DND-41 (cell line): ENCODE measurements at regions not wholly inside any gene's neighbourhood (a gene's known extent, or its start where the extent isn't known, plus 50 kb on each side); places are given as distances from the start of the nearest gene placed in this dataset.

Experiments used
- ATAC-seq: fragments of 200-7000 bp; cut with Tn5 transposase; 3 replicates; pipeline ENCODE4 v1.9.1; 2021; ENCODE audit warnings: low read depth; ENCODE audit not compliant: insufficient read depth
- DNase-seq: peaks from one replicate; pipeline ENCODE4 v3.0.0-alpha.2; 2020
- H2AFZ ChIP-seq: 2 replicates; pipeline ENCODE4 v1.6.0; 2012; ENCODE audit warnings: low read depth, low read length
- H3K27ac ChIP-seq: 2 replicates; pipeline ENCODE4 v1.5.1; 2012; ENCODE audit warnings: low read length, inconsistent platforms
- H3K27me3 ChIP-seq: fragments of 200-600 bp; sonication (generic); 2 replicates; pipeline ENCODE4 v1.6.0; 2012; ENCODE audit warnings: low read length, mild to moderate bottlenecking, inconsistent platforms; ENCODE audit not compliant: insufficient read depth, poor library complexity
- H3K36me3 ChIP-seq: 2 replicates; pipeline ENCODE4 v1.5.1; 2012; ENCODE audit warnings: low read length, inconsistent platforms; ENCODE audit not compliant: insufficient read depth
- H3K4me1 ChIP-seq: 2 replicates; pipeline ENCODE4 v1.5.1; 2012; ENCODE audit warnings: mild to moderate bottlenecking, low read length; ENCODE audit not compliant: insufficient read depth
- H3K4me2 ChIP-seq: 2 replicates; pipeline ENCODE4 v1.6.0; 2012; ENCODE audit warnings: mild to moderate bottlenecking, moderate library complexity, low read length, inconsistent platforms; ENCODE audit not compliant: insufficient read depth
- H3K4me3 ChIP-seq, 2 experiments: fragments of 200-600 bp in 1 of 2; shearing (Covaris generic) in 1 of 2; 2 replicates each; pipeline ENCODE4 v1.5.1; 2012 to 2016; ENCODE audit warnings: inconsistent platforms in 2 of 2, low read length in 2 of 2, mild to moderate bottlenecking in 2 of 2, low read depth in 1 of 2, moderate library complexity in 1 of 2
- H3K79me2 ChIP-seq: 2 replicates; pipeline ENCODE4 v1.6.0; 2012; ENCODE audit warnings: low read length, inconsistent platforms; ENCODE audit not compliant: insufficient read depth
- H3K9ac ChIP-seq: 2 replicates; pipeline ENCODE4 v1.6.0; 2012; ENCODE audit warnings: low read depth, mild to moderate bottlenecking, inconsistent platforms, low read length, moderate library complexity
- H3K9me3 ChIP-seq: 2 replicates; pipeline ENCODE4 v1.5.1; 2012; ENCODE audit warnings: low read length, moderate library complexity, mild to moderate bottlenecking, inconsistent platforms; ENCODE audit not compliant: insufficient read depth, severe bottlenecking
- H4K20me1 ChIP-seq: 2 replicates; pipeline ENCODE4 v1.6.0; 2012; ENCODE audit warnings: low read length; ENCODE audit not compliant: insufficient read depth
- CTCF ChIP-seq: IDR thresholded peaks from 2 replicates; pipeline ENCODE4 v1.5.1; 2012; ENCODE audit warnings: borderline replicate concordance, low read length, moderate library complexity, mild to moderate bottlenecking; ENCODE audit not compliant: poor library complexity, severe bottlenecking; ENCODE audit errors: extremely low read depth
- EZH2 ChIP-seq: IDR thresholded peaks from 3 replicates; pipeline ENCODE4 v1.6.1; 2012; ENCODE audit warnings: borderline replicate concordance, low read depth, mild to moderate bottlenecking, moderate library complexity, low read length, inconsistent platforms; ENCODE audit not compliant: severe bottlenecking

- no peak overlapping the region for H3K27ac ChIP-seq
- ATAC-seq: no peak
- H3K4me1 ChIP-seq: no peaks in the 10 kb centered on the region
- no peak overlapping the region for H2AFZ ChIP-seq
- H4K20me1 ChIP-seq: no peaks in the 10 kb centered on the region
- no peaks in the 10 kb centered on the region for H3K9me3 ChIP-seq
- H3K4me3 ChIP-seq: no peak overlapping the region
- TF ChIP-seq CTCF (no peak), EZH2 (no peak)
- no peak for DNase-seq
- no peaks in the 10 kb centered on the region for H3K36me3 ChIP-seq
- H3K9ac ChIP-seq: no peak overlapping the region
- no peak overlapping the region for H3K4me2 ChIP-seq
- H3K79me2 ChIP-seq: no peaks in the 10 kb centered on the region
- H3K27me3 ChIP-seq: no peaks in the 10 kb centered on the region
Measured at GRCh38 chr3:81154611-81155143, 606.8 kb downstream of the GBE1 start.

- Histone ChIP-seq H3K79me2 (no peaks in the 10 kb centered on the region), H3K27me3 (no peaks in the 10 kb centered on the region), H3K4me2 (no peak overlapping the region), H3K4me3 (no peak overlapping the region), H3K9ac (no peak overlapping the region), H3K9me3 (no peaks in the 10 kb centered on the region), H2AFZ (no peak overlapping the region), H3K4me1 (no peaks in the 10 kb centered on the region), H3K36me3 (no peaks in the 10 kb centered on the region), H3K27ac (no peak overlapping the region), H4K20me1 (no peaks in the 10 kb centered on the region)
- no peak for DNase-seq
- no peak for ATAC-seq
- TF ChIP-seq CTCF: no peak
- TF ChIP-seq EZH2: no peak
Measured at GRCh38 chr3:81152156-81152555, 609.3 kb downstream of the GBE1 start.

GRCh38 chr3:81132995-81133394 is 628.5 kb downstream of the GBE1 start:
- Histone ChIP-seq H3K4me2 (no peak overlapping the region), H3K36me3 (no peaks in the 10 kb centered on the region), H3K79me2 (no peaks in the 10 kb centered on the region), H3K9ac (no peak overlapping the region), H3K27me3 (no peaks in the 10 kb centered on the region), H3K4me1 (no peaks in the 10 kb centered on the region), H3K4me3 (no peak overlapping the region), H3K27ac (no peak overlapping the region), H4K20me1 (no peaks in the 10 kb centered on the region), H3K9me3 (no peaks in the 10 kb centered on the region), H2AFZ (no peak overlapping the region)
- TF ChIP-seq CTCF: no peak
- TF ChIP-seq EZH2: no peak
- ATAC-seq: no peak
- DNase-seq: no peak
